Right lobe of liver (tissue), 4 donors: ENCODE measurements at regions not wholly inside any gene's neighbourhood (a gene's known extent, or its start where the extent isn't known, plus 50 kb on each side); places are given as distances from the start of the nearest gene placed in this dataset.

ENCODE experiments used
- CTCF ChIP-seq, 4 donors: fragments of 200-600 bp in 3 of 4; fragments of 450-650 bp in 1 of 4; IDR thresholded peaks; one replicate each; pipeline versions ENCODE4 v1.5.1 to v1.8.0; 2016 to 2022; ENCODE audit warnings: antibody characterized with exemption in 4 of 4, mild to moderate bottlenecking in 2 of 4
- POLR2A ChIP-seq: fragments of 450-650 bp; IDR thresholded peaks from one replicate; pipeline ENCODE4 v1.6.1; 2017; ENCODE audit warnings: antibody characterized with exemption, mild to moderate bottlenecking
- donor health status: DM: no; HTN: no; CAD: no.
- donor health status: DM: no; HTN: no; CAD: no.
- donor health status: DM: no; HTN: yes; CAD: no.

- TF ChIP-seq CTCF (IDR thresholded peaks at IDR 0.05), result no peak
- TF ChIP-seq POLR2A, result no peak
Observed at GRCh38 chr2:239753401-239753837, 271.7 kb downstream of the NDUFA10 start.
